Progenitor cell of endocrine pancreas (in vitro differentiated cells): ENCODE measurements at regions not wholly inside any gene's neighbourhood (a gene's known extent, or its start where the extent isn't known, plus 50 kb on each side); places are given as distances from the start of the nearest gene placed in this dataset.

Experiments used
- DNase-seq: peaks from one replicate; pipeline ENCODE4 v3.0.0; 2021; ENCODE audit warnings: low spot score; ENCODE audit not compliant: unreplicated experiment
- H3K27ac Mint-ChIP-seq: 2 replicates; pipeline ENCODE4 v1.8.0; 2021; ENCODE audit warnings: mild to moderate bottlenecking, moderate library complexity, mixed read lengths
- H3K27me3 Mint-ChIP-seq: 2 replicates; pipeline ENCODE4 v1.8.0; 2021; ENCODE audit warnings: mixed read lengths
- H3K36me3 Mint-ChIP-seq: 2 replicates; pipeline ENCODE4 v1.8.0; 2022; ENCODE audit warnings: mixed read lengths; ENCODE audit not compliant: insufficient read depth
- H3K4me1 Mint-ChIP-seq: 2 replicates; pipeline ENCODE4 v1.8.0; 2021; ENCODE audit warnings: low read depth, mixed read lengths
- H3K4me3 Mint-ChIP-seq: 2 replicates; pipeline ENCODE4 v1.8.0; 2021; ENCODE audit warnings: low read depth, mild to moderate bottlenecking, moderate library complexity, mixed read lengths
- H3K9me3 Mint-ChIP-seq: 2 replicates; pipeline ENCODE4 v1.8.0; 2021; ENCODE audit warnings: low read depth, mixed read lengths
- CTCF ChIP-seq: fragments of 200-600 bp; sonication (generic); IDR thresholded peaks from one replicate; pipeline ENCODE4 v1.5.0; 2021; ENCODE audit warnings: antibody characterized with exemption, mild to moderate bottlenecking; ENCODE audit not compliant: unreplicated experiment

DNA sequence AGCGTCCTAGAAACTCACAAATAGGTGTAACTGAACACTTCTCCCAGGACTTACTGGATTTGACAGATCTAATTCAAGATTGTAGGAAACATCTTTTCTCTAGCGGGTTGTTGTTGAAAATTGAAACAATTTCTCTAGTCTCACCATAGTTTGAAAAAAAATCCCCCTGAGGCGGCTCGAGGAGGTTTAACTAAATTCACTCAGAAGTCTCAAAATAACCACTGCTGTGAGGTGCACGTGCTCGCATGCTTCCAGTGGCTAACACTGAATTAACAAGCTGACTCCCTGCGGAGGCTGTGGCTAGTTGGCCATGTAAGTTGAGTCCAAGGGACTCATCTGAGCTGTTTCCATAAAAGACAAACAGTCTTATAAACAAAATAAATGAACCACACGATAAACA, 503.9 kb downstream of the OCA2 start:
- Mint-ChIP-seq H3K9me3 (no peaks in the 10 kb centered on the region), H3K27me3 (peaks cover 17% of the 10 kb centered on the region), H3K36me3 (no peaks in the 10 kb centered on the region), H3K4me1 (no peaks in the 10 kb centered on the region), H3K27ac (no peak overlapping the region), H3K4me3 (no peak overlapping the region)
- no peak for DNase-seq
- no peak for TF ChIP-seq CTCF

GRCh38 chr15:27592036-27592760, 506.9 kb downstream of the OCA2 start:
- H3K36me3 Mint-ChIP-seq = no peaks in the 10 kb centered on the region
- H3K9me3 Mint-ChIP-seq = no peaks in the 10 kb centered on the region
- no peak for TF ChIP-seq CTCF
- H3K4me1 Mint-ChIP-seq = peaks cover 3% of the 10 kb centered on the region
- DNase-seq = no peak
- peaks cover 32% of the 10 kb centered on the region for H3K27me3 Mint-ChIP-seq
- H3K4me3 Mint-ChIP-seq = no peak overlapping the region
- no peak overlapping the region for H3K27ac Mint-ChIP-seq
